Activated naive CD8-positive, alpha-beta T cell treated with anti-CD3 and anti-CD28 coated beads for 36 hours (primary cell): ENCODE measurements at regions not wholly inside any gene's neighbourhood (a gene's known extent, or its start where the extent isn't known, plus 50 kb on each side); places are given as distances from the start of the nearest gene placed in this dataset.
"Not testable (repeated sequence)": the region's sequence is repeated elsewhere in the genome, so short reads cannot be mapped to it uniquely, and the experiment has no call there.

Experiments used
- DNase-seq: peaks from one replicate; pipeline ENCODE4 v3.0.0; 2021
- H3K27ac Mint-ChIP-seq: one replicate; pipeline ENCODE4 v1.8.0; 2022; ENCODE audit warnings: mild to moderate bottlenecking, moderate library complexity, mixed read lengths
- H3K27me3 Mint-ChIP-seq: one replicate; pipeline ENCODE4 v1.8.0; 2022; ENCODE audit warnings: mild to moderate bottlenecking, mixed read lengths
- H3K36me3 Mint-ChIP-seq: one replicate; pipeline ENCODE4 v1.8.0; 2021; ENCODE audit warnings: mild to moderate bottlenecking, mixed read lengths
- H3K4me1 Mint-ChIP-seq: one replicate; pipeline ENCODE4 v1.8.0; 2021; ENCODE audit warnings: mixed read lengths
- H3K4me3 Mint-ChIP-seq: one replicate; pipeline ENCODE4 v1.8.0; 2022; ENCODE audit warnings: mild to moderate bottlenecking, moderate library complexity, mixed read lengths
- H3K9me3 Mint-ChIP-seq: one replicate; pipeline ENCODE4 v1.8.0; 2022; ENCODE audit warnings: mixed read lengths

DNA sequence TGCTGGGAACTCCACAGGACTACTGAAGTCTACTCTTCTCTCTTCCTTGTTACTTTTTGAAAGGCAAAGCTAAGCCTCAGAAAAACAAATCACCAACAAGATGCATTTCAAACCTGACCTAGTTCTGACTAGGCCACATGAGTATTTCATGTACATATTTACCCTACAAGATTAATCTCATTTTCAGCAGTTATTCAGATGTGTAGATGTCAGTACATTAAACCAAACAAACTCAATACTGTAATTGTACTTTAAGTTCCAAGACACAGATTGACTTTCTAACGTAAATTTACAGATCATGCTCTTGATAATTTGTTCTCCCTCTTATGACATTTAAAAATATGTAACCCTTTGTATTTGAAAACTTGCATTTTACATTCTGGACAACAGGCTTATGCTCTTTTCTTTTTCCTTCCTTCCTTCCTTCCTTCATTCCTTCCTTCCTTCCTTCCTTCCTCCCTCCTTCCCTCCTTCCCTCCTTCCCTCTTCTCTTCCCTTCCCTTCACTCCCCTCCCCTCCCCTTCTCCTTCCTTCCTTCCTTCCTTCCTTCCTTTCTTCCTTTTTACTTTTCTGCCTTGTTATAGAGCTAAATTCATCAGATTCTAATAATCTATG, 1653.4 kb downstream of the EFNA5 start:
- Mint-ChIP-seq H3K4me1 (no peaks in the 10 kb centered on the region), H3K9me3 (peaks cover 5% of the 10 kb centered on the region), H3K27ac (no peak overlapping the region), H3K36me3 (no peaks in the 10 kb centered on the region), H3K27me3 (no peaks in the 10 kb centered on the region), H3K4me3 (no peak overlapping the region)
- DNase-seq, result no peak

DNA sequence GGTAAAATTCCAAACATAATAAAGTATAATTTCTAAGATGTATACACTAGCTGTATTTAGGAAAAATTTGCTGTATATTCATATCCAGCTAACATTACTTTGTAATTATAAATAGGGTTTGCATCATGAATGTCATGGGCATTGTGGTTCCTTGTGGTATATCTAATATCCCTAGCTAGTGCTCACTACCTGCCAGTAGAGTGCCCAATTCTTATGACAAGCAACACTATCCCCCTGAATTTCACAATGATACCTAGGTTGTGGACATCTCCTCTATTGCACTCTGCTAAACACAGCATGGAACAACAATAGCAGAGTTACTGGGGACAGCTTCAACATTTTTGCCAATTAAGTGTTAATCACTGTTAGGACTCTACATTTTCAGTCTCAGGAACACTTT, 1656.5 kb downstream of the EFNA5 start:
- Mint-ChIP-seq H3K4me3 (no peak overlapping the region), H3K27me3 (no peaks in the 10 kb centered on the region), H3K9me3 (peaks cover 9% of the 10 kb centered on the region), H3K4me1 (no peaks in the 10 kb centered on the region), H3K36me3 (no peaks in the 10 kb centered on the region), H3K27ac (no peak overlapping the region)
- no peak for DNase-seq

DNA sequence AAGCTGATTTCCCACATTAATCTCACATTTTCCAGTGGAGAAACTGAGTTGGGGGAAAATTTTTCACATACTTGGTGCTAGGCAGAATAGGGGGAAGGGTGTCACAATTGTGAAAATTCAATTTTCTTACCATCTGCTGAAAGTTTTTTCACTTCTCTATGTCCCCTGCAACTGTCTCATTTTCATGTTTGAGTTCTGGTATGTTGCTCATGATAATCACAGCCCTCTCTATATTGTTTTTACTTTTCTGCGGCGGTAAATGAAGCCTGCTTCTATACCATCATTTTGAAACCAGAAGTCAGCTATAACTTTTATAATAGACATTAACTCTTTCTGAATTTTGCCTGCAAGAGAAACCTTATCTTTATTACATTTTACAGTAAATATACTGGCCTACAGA, 1664.5 kb downstream of the EFNA5 start:
- no peak overlapping the region for H3K4me3 Mint-ChIP-seq
- peaks cover 9% of the 10 kb centered on the region for H3K9me3 Mint-ChIP-seq
- no peaks in the 10 kb centered on the region for H3K27me3 Mint-ChIP-seq
- no peaks in the 10 kb centered on the region for H3K36me3 Mint-ChIP-seq
- H3K4me1 Mint-ChIP-seq, result no peaks in the 10 kb centered on the region
- no peak for DNase-seq
- no peak overlapping the region for H3K27ac Mint-ChIP-seq

- H3K4me3 Mint-ChIP-seq, H3K27ac Mint-ChIP-seq: not testable (repeated sequence)
Measured at GRCh38 chr5:105998991-105999390, 1671.7 kb downstream of the EFNA5 start.

GRCh38 chr5:105993027-105993426, 1677.7 kb downstream of the EFNA5 start:
- Mint-ChIP-seq H3K4me1 (no peaks in the 10 kb centered on the region), H3K36me3 (no peaks in the 10 kb centered on the region), H3K27ac (no peak overlapping the region), H3K9me3 (peaks cover 4% of the 10 kb centered on the region), H3K27me3 (no peaks in the 10 kb centered on the region), H3K4me3 (no peak overlapping the region)
- DNase-seq, result no peak

More at GRCh38 chr5:105998991-105999390, 1671.7 kb downstream of the EFNA5 start:
- H3K9me3 Mint-ChIP-seq, result peaks cover 13% of the 10 kb centered on the region
- H3K4me1 Mint-ChIP-seq, H3K27me3 Mint-ChIP-seq, DNase-seq, H3K36me3 Mint-ChIP-seq: not testable (repeated sequence)

- H3K4me1 Mint-ChIP-seq, result no peaks in the 10 kb centered on the region
- H3K36me3 Mint-ChIP-seq, result no peaks in the 10 kb centered on the region
- H3K27me3 Mint-ChIP-seq, result no peaks in the 10 kb centered on the region
- peaks cover 2% of the 10 kb centered on the region for H3K9me3 Mint-ChIP-seq
- no peak for DNase-seq
- H3K27ac Mint-ChIP-seq, result no peak overlapping the region
- no peak overlapping the region for H3K4me3 Mint-ChIP-seq
Measured at GRCh38 chr5:105982526-105982925, 1688.2 kb downstream of the EFNA5 start.

GRCh38 chr5:105978011-105978410, 1692.7 kb downstream of the EFNA5 start:
- Mint-ChIP-seq H3K9me3 (peaks cover 1% of the 10 kb centered on the region), H3K36me3 (no peaks in the 10 kb centered on the region), H3K27ac (no peak overlapping the region), H3K4me3 (no peak overlapping the region), H3K4me1 (no peaks in the 10 kb centered on the region), H3K27me3 (no peaks in the 10 kb centered on the region)
- no peak for DNase-seq

GRCh38 chr5:105977163-105977562, 1693.6 kb downstream of the EFNA5 start:
- DNase-seq, result no peak
- H3K27me3 Mint-ChIP-seq, result no peaks in the 10 kb centered on the region

GRCh38 chr5:105970919-105971318, 1699.8 kb downstream of the EFNA5 start:
- H3K27ac Mint-ChIP-seq, result no peak overlapping the region
- H3K9me3 Mint-ChIP-seq, result peaks cover 7% of the 10 kb centered on the region
- no peak overlapping the region for H3K4me3 Mint-ChIP-seq
- H3K27me3 Mint-ChIP-seq, result no peaks in the 10 kb centered on the region
- no peaks in the 10 kb centered on the region for H3K4me1 Mint-ChIP-seq
- no peak for DNase-seq
- no peaks in the 10 kb centered on the region for H3K36me3 Mint-ChIP-seq

More at GRCh38 chr5:105977163-105977562, 1693.6 kb downstream of the EFNA5 start:
- H3K36me3 Mint-ChIP-seq, result no peaks in the 10 kb centered on the region
- H3K9me3 Mint-ChIP-seq, result peaks cover 1% of the 10 kb centered on the region
- H3K4me3 Mint-ChIP-seq, result no peak overlapping the region
- H3K27ac Mint-ChIP-seq, result no peak overlapping the region
- H3K4me1 Mint-ChIP-seq, result no peaks in the 10 kb centered on the region

DNA sequence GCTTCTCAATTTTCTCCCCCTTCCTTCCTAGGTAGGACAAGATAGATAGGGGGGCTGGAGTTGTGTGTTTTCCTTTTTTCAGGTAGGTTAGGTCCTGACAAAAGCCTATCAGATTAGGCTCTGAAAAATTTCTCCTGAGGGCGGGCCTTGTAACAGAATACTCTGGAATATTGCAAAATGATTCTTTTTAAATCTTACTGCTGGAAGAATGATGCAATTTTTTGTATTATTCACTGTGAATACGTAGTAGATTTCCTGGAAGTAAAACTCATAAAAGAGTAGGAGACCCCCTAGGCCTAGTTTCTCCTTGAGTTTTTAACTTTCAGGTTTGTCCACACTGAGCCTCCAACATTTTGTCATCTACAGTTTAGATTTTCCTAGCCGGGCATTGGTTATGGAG, 1701.8 kb downstream of the EFNA5 start:
- H3K4me3 Mint-ChIP-seq, result no peak overlapping the region
- H3K27me3 Mint-ChIP-seq, result no peaks in the 10 kb centered on the region
- no peaks in the 10 kb centered on the region for H3K4me1 Mint-ChIP-seq
- DNase-seq, result no peak
- no peak overlapping the region for H3K27ac Mint-ChIP-seq
- no peaks in the 10 kb centered on the region for H3K36me3 Mint-ChIP-seq
- H3K9me3 Mint-ChIP-seq, result peaks cover 9% of the 10 kb centered on the region

DNA sequence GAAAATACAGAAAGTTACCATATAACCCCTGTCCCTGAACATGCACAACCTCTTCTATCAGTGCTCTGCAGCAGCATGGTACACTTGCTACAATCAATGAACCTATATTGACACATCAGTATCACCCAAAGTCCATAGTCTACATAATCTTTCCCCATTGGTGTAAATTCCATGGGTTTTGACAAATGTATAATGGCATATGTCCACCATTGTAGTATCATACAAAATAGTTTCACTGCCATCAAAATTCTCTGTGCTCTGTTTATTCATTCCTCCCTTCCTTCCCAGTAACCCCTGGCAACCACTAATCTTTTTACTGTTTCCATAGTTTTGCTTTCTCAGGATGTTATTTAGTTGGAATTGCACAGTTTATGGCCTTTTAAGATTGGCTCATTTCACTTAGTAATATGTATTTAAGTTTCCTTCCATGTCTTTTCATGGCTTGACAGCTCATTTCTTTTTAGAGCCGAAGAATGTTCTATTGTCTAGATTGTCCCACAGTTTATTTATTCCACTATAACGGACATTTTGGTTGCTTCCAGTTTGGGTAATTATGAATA, 1707.0 kb downstream of the EFNA5 start:
- H3K4me3 Mint-ChIP-seq, result no peak overlapping the region
- no peak overlapping the region for H3K27ac Mint-ChIP-seq
- H3K27me3 Mint-ChIP-seq, result no peaks in the 10 kb centered on the region
- H3K4me1 Mint-ChIP-seq, result no peaks in the 10 kb centered on the region
- H3K36me3 Mint-ChIP-seq, result no peaks in the 10 kb centered on the region
- DNase-seq, result no peak
- H3K9me3 Mint-ChIP-seq, result peaks cover 4% of the 10 kb centered on the region

DNA sequence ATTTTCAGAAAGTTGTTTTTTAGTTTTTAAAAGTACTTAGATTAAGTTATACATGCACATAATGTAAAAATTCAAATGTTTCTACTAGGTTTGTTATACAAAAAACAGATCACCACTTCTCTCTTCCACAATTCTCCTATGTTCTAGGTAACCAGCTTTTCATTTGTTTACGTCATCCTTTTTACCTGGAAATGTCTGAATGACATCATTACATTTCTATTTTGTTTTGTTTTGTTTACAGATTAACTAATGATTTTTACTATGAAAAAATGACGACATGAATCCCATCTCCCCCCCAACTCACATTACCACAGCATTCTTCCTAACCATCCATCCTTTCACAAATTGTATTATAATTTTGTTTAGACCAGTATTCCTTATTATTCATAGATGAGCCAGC, 1709.2 kb downstream of the EFNA5 start:
- Mint-ChIP-seq H3K4me1 (no peaks in the 10 kb centered on the region), H3K27ac (no peak overlapping the region), H3K27me3 (no peaks in the 10 kb centered on the region), H3K9me3 (peaks cover 3% of the 10 kb centered on the region), H3K4me3 (no peak overlapping the region), H3K36me3 (no peaks in the 10 kb centered on the region)
- DNase-seq, result no peak

- Mint-ChIP-seq H3K36me3 (no peaks in the 10 kb centered on the region), H3K4me1 (no peaks in the 10 kb centered on the region), H3K27ac (no peak overlapping the region), H3K9me3 (peaks cover 1% of the 10 kb centered on the region), H3K4me3 (no peak overlapping the region), H3K27me3 (no peaks in the 10 kb centered on the region)
- DNase-seq, result no peak
Measured at GRCh38 chr5:105956456-105957196, 1714.1 kb downstream of the EFNA5 start.

DNA sequence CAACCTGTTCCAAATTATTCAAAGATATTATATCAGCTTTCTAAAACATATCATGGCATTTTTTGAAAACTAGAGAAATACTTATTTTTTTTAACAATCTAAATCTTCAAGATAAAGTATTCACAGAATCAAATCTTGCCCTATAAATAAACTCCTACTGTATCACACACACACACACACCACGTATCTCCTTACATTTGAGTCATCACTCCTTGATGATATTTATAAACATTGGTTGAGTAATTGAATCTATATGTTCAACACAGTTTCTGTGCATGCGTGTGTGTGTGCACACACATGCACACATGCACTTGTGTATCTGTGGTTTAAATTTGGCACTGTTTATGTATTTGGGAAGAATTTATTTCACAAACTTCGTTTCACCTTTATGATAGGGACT, 1716.4 kb downstream of the EFNA5 start:
- peaks cover 1% of the 10 kb centered on the region for H3K9me3 Mint-ChIP-seq
- no peaks in the 10 kb centered on the region for H3K4me1 Mint-ChIP-seq
- no peak overlapping the region for H3K27ac Mint-ChIP-seq
- DNase-seq, result no peak
- no peak overlapping the region for H3K4me3 Mint-ChIP-seq
- H3K36me3 Mint-ChIP-seq, result no peaks in the 10 kb centered on the region
- no peaks in the 10 kb centered on the region for H3K27me3 Mint-ChIP-seq

DNA sequence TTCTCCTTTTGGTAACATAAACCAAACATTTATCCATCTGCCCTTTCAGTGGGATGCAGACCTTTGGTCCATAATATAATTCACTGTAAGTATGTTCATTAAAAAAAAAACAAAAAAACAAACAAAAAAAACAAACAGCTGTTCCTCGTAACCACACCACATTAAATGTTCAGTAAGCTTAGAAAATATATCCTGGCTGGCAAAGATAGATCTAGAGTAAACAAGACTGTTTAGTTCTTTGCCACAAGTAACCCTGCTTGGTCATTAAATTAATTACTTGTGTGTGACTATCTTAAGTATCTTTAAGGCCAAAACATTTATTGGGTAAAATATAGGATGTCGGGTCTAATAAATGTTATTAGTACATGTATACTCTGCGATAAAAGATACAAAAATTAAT, 1717.1 kb downstream of the EFNA5 start:
- H3K36me3 Mint-ChIP-seq, result no peaks in the 10 kb centered on the region
- DNase-seq, result no peak
- no peak overlapping the region for H3K27ac Mint-ChIP-seq
- no peaks in the 10 kb centered on the region for H3K4me1 Mint-ChIP-seq
- H3K9me3 Mint-ChIP-seq, result no peaks in the 10 kb centered on the region
- no peak overlapping the region for H3K4me3 Mint-ChIP-seq
- no peaks in the 10 kb centered on the region for H3K27me3 Mint-ChIP-seq

GRCh38 chr5:105952875-105953274, 1717.9 kb downstream of the EFNA5 start:
- Mint-ChIP-seq H3K27ac (no peak overlapping the region), H3K36me3 (no peaks in the 10 kb centered on the region), H3K4me3 (no peak overlapping the region), H3K9me3 (no peaks in the 10 kb centered on the region), H3K27me3 (no peaks in the 10 kb centered on the region), H3K4me1 (no peaks in the 10 kb centered on the region)
- DNase-seq, result no peak
